ENCODE measurements at regions not wholly inside any gene's neighbourhood (a gene's known extent, or its start where the extent isn't known, plus 50 kb on each side); places are given as distances from the start of the nearest gene placed in this dataset.

DNA sequence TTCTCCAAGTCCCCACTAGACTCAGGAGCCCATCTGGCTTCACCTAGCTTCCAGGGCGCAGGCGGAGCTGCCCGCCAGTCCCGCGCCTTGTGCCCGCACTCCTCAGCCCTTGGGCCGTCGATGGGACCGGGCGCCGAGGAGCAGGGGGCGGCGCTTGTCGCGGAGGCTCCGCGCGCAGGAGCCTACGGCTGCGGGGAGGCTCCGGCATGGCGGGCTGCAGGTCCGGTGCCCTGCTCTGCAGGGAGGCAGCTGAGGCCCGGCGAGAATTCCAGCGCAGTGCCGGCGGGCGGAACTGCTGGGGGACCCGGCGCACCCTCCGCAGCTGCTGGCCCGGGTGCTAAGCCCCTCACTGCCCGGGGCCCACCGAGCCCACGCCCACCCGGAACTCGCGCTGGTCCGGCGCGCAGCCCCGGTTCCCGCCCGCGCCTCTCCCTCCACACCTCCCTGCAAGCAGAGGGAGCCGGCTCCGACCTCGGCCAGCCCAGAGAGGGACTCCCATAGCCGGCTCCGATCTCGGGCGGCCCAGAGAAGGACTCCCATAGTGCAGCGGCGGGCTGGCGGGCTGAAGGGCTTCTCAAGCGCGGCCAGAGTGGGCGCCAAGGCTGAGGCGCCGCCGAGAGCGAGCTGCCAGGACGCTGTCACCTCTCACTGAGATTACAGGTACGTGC lies 78.1 kb upstream of the PJA2 start:
- TF ChIP-seq EZH2 (IDR thresholded peaks at IDR 0.05; ENCODE audit: insufficient read depth, poor library complexity, severe bottlenecking) (no peak), EZH2phosphoT487 (IDR thresholded peaks at IDR 0.05; ENCODE audit: insufficient read depth, low read depth) (no peak)
